MM.1S (cell line): ENCODE measurements at regions not wholly inside any gene's neighbourhood (a gene's known extent, or its start where the extent isn't known, plus 50 kb on each side); places are given as distances from the start of the nearest gene placed in this dataset.
"Not testable (repeated sequence)": the region's sequence is repeated elsewhere in the genome, so short reads cannot be mapped to it uniquely, and the experiment has no call there.

Source experiments
- EZH2 ChIP-seq: fragments of 300-600 bp; sonication (generic); optimal IDR thresholded peaks from 2 replicates; pipeline ENCODE3; 2017; ENCODE audit warnings: low read depth, mild to moderate bottlenecking, antibody characterized with exemption, low read length, mixed read lengths
- EZH2phosphoT487 ChIP-seq: fragments of 300-600 bp; sonication (generic); IDR thresholded peaks from 2 replicates; pipeline ENCODE4 v1.6.1; 2018; ENCODE audit warnings: antibody characterized with exemption, low read length
- TF ChIP-seq, protein P1 (sequence below): fragments of 300-600 bp; sonication (generic); IDR thresholded peaks from 2 replicates; pipeline ENCODE4 v1.5.1; 2016; ENCODE audit warnings: antibody characterized with exemption, low read length, mixed read lengths

DNA sequence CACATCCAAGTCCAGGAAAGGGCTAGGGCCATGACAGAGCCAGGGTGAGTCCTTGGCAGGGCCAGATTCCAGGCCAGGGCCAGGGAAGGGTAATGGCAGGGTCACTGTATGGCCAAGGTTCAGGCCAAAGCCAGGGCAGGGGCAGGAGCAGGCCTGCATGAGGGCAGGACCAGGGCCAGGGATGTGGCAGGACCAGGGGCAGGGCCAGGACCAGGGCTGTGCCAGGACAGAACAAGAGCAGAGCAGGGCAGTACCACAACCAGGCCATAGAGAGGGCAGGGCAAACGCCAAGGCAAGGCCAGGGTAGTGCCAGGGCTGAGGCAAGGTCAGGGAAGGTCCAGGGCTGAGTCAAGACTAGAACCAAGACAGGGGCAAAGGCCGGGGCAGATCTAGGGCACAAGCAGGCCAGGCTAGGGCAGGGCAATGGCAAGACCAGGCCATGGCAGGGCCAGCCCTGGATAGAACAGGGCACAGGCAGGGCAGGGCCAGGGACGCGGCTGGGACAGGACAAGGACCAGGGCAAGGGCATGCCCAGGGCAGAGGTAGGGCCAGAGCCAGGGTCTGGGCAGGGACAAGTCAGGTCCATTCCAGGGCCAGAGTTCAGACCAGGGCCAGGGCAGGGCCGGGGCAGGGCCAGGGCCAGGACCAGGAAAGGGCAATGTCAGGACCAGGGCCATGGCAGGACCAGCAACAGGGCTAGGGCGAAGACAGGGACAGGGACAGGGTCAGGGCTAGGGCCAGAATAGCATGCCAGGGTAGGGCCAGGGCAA, 154.8 kb downstream of the LIPI start:
- TF ChIP-seq, protein P1, sequence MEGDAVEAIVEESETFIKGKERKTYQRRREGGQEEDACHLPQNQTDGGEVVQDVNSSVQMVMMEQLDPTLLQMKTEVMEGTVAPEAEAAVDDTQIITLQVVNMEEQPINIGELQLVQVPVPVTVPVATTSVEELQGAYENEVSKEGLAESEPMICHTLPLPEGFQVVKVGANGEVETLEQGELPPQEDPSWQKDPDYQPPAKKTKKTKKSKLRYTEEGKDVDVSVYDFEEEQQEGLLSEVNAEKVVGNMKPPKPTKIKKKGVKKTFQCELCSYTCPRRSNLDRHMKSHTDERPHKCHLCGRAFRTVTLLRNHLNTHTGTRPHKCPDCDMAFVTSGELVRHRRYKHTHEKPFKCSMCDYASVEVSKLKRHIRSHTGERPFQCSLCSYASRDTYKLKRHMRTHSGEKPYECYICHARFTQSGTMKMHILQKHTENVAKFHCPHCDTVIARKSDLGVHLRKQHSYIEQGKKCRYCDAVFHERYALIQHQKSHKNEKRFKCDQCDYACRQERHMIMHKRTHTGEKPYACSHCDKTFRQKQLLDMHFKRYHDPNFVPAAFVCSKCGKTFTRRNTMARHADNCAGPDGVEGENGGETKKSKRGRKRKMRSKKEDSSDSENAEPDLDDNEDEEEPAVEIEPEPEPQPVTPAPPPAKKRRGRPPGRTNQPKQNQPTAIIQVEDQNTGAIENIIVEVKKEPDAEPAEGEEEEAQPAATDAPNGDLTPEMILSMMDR: not testable (repeated sequence)
- not testable (repeated sequence) for TF ChIP-seq EZH2, EZH2phosphoT487
